ENCODE measurements at regions not wholly inside any gene's neighbourhood (a gene's known extent, or its start where the extent isn't known, plus 50 kb on each side); places are given as distances from the start of the nearest gene placed in this dataset.
"Not testable (repeated sequence)": the region's sequence is repeated elsewhere in the genome, so short reads cannot be mapped to it uniquely, and the experiment has no call there.

DNA sequence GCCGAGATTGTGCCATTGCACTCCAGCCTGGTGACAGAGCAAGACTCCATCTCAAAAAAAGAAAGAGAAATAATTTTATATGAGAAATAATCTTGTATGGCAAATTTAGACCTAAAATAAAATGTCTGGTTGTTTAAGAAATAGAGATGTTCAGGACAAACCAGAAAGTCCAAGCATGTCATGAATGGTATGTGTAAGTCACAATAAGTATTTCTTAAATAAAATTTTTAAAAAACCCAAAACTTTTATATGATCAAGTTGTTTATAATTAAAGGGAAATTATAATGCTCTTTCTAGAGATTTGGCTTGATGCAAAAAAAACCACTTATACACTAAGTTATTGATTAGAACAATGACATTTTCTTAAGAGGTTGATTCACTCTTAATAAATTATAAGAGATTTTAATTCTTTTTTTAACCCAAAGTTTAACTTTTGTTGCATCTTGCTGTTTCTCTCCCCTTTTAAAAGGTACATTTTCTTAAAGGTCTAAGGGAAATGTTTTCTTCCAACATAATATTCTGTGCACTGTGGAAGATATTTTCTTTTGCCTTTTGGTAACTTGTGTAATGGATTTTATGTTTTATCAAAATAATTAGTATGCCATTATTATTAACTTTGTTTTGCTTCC lies 105.7 kb downstream of the RTP4 start:
- H3F3A ChIP-seq (ENCODE audit: low read depth) = no peaks in the 10 kb centered on the region
- H2AFZ ChIP-seq (ENCODE audit: low read length) = no peak overlapping the region
- no peaks in the 10 kb centered on the region for H3K9me2 ChIP-seq (replicated peaks; ENCODE audit: low read depth, low read length)
- H3K9ac ChIP-seq (ENCODE audit: low read depth, low read length, poor library complexity, severe bottlenecking) = no peak overlapping the region
- no peaks in the 10 kb centered on the region for H4K20me1 ChIP-seq (ENCODE audit: insufficient read depth, low read length, poor library complexity, severe bottlenecking)
- TF ChIP-seq, protein P1, sequence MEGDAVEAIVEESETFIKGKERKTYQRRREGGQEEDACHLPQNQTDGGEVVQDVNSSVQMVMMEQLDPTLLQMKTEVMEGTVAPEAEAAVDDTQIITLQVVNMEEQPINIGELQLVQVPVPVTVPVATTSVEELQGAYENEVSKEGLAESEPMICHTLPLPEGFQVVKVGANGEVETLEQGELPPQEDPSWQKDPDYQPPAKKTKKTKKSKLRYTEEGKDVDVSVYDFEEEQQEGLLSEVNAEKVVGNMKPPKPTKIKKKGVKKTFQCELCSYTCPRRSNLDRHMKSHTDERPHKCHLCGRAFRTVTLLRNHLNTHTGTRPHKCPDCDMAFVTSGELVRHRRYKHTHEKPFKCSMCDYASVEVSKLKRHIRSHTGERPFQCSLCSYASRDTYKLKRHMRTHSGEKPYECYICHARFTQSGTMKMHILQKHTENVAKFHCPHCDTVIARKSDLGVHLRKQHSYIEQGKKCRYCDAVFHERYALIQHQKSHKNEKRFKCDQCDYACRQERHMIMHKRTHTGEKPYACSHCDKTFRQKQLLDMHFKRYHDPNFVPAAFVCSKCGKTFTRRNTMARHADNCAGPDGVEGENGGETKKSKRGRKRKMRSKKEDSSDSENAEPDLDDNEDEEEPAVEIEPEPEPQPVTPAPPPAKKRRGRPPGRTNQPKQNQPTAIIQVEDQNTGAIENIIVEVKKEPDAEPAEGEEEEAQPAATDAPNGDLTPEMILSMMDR (conservative IDR thresholded peaks at IDR 0.05; ENCODE audit: low read length) = no peak
- TF ChIP-seq EZH2phosphoT487 (IDR thresholded peaks at IDR 0.05; ENCODE audit: borderline replicate concordance) = no peak
- no peak overlapping the region for H3K4me3 ChIP-seq (ENCODE audit: low read length, poor library complexity, severe bottlenecking)
- no peaks in the 10 kb centered on the region for H3K36me3 ChIP-seq (ENCODE audit: insufficient read depth, low read length)
- no peaks in the 10 kb centered on the region for H3K79me2 ChIP-seq (ENCODE audit: insufficient read depth, low read length)
- no peaks in the 10 kb centered on the region for H3K4me1 ChIP-seq (ENCODE audit: insufficient read depth, low read length, poor library complexity, severe bottlenecking)
- H3K27me3 ChIP-seq (ENCODE audit: insufficient read depth, low read length, poor library complexity, severe bottlenecking) = no peaks in the 10 kb centered on the region
- no peak overlapping the region for H3K4me2 ChIP-seq (ENCODE audit: low read depth, low read length, poor library complexity, severe bottlenecking)
- peaks cover 4% of the 10 kb centered on the region; the same call in 1 of the 2 replicates for H3K9me3 ChIP-seq (ENCODE audit: insufficient read depth, low read depth, low read length)

DNA sequence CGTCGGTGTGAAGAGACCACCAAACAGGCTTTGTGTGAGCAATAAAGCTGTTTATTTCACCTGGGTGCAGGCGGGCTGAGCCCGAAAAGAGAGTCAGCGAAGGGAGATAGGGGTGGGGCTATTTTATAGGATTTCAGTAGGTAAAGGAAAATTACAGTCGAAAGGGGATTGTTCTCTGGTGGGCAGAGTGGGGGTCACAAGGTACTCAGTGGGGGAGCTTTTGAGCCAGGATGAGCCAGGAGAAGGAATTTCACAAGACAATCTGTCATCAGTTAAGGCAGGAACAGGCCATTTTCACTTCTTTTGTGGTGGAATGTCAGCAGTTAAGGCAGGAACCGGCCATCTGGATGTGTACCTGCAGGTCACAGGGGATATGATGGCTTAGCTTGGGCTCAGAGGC lies 98.1 kb downstream of the RTP4 start:
- not testable (repeated sequence) for H3K79me2 ChIP-seq (ENCODE audit: insufficient read depth, low read length); H4K20me1 ChIP-seq (ENCODE audit: insufficient read depth, low read length, poor library complexity, severe bottlenecking); H3K4me1 ChIP-seq (ENCODE audit: insufficient read depth, low read length, poor library complexity, severe bottlenecking); H3K4me2 ChIP-seq (ENCODE audit: low read depth, low read length, poor library complexity, severe bottlenecking); H2AFZ ChIP-seq (ENCODE audit: low read length); H3K9me2 ChIP-seq (replicated peaks; ENCODE audit: low read depth, low read length); H3K4me3 ChIP-seq (ENCODE audit: low read length, poor library complexity, severe bottlenecking); H3K27me3 ChIP-seq (ENCODE audit: insufficient read depth, low read length, poor library complexity, severe bottlenecking); H3F3A ChIP-seq (ENCODE audit: low read depth); H3K9me3 ChIP-seq (ENCODE audit: insufficient read depth, low read depth, low read length); H3K36me3 ChIP-seq (ENCODE audit: insufficient read depth, low read length); H3K9ac ChIP-seq (ENCODE audit: low read depth, low read length, poor library complexity, severe bottlenecking)

DNA sequence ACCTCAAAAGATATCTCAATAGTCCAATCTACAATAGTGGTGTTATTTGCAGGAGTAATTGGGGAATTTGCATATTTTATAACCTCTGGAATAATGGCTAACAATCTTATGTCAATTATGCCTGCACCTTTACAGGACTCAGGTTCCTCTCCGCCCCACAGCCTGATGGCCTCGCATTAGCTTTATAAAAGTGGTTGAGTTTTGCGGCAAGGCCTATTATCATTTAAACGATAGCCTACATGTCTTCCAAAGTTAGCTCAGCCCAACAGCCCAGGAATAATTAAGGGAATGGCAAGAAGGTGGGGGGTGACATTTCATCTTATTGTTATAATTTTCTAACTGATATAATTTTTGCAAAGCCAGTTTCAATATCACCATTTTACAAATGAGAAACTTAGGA lies 97.3 kb downstream of the RTP4 start:
- no peak overlapping the region for H2AFZ ChIP-seq (ENCODE audit: low read length)
- no peaks in the 10 kb centered on the region for H3K9me3 ChIP-seq (ENCODE audit: insufficient read depth, low read depth, low read length)
- no peaks in the 10 kb centered on the region for H3K9me2 ChIP-seq (replicated peaks; ENCODE audit: low read depth, low read length)
- H4K20me1 ChIP-seq (ENCODE audit: insufficient read depth, low read length, poor library complexity, severe bottlenecking) = no peaks in the 10 kb centered on the region
- H3F3A ChIP-seq (ENCODE audit: low read depth) = no peaks in the 10 kb centered on the region
- H3K9ac ChIP-seq (ENCODE audit: low read depth, low read length, poor library complexity, severe bottlenecking) = no peak overlapping the region
- no peaks in the 10 kb centered on the region for H3K79me2 ChIP-seq (ENCODE audit: insufficient read depth, low read length)
- H3K27me3 ChIP-seq (ENCODE audit: insufficient read depth, low read length, poor library complexity, severe bottlenecking) = no peaks in the 10 kb centered on the region
- H3K36me3 ChIP-seq (ENCODE audit: insufficient read depth, low read length) = no peaks in the 10 kb centered on the region
- no peak for TF ChIP-seq EZH2phosphoT487 (IDR thresholded peaks at IDR 0.05; ENCODE audit: borderline replicate concordance)
- TF ChIP-seq, protein P1 (conservative IDR thresholded peaks at IDR 0.05; ENCODE audit: low read length) = no peak
- H3K4me3 ChIP-seq (ENCODE audit: low read length, poor library complexity, severe bottlenecking) = no peak overlapping the region
- no peaks in the 10 kb centered on the region for H3K4me1 ChIP-seq (ENCODE audit: insufficient read depth, low read length, poor library complexity, severe bottlenecking)
- no peak overlapping the region for H3K4me2 ChIP-seq (ENCODE audit: low read depth, low read length, poor library complexity, severe bottlenecking)

DNA sequence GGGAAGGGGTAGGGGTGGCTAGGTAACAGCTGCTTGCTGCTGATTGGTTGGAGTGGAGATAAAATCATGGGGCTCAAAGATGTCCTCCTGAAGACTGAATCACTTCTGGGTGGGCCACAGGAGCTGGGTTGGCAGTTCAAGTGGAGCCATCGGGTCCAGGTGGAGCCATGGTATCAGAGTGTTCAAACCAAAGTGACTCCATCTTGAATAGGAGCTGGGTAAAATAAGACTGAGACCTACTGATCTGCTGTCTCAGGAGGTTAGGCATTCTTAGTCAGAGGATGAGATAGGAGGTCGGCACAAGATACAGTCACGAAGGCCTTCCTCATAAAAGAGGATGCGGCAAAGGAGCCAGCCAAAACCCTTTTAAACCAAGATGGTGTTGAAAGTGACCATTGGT lies 96.5 kb downstream of the RTP4 start:
- Histone ChIP-seq H4K20me1 (ENCODE audit: insufficient read depth, low read length, poor library complexity, severe bottlenecking) (no peaks in the 10 kb centered on the region), H3K27me3 (ENCODE audit: insufficient read depth, low read length, poor library complexity, severe bottlenecking) (no peaks in the 10 kb centered on the region), H3K4me2 (ENCODE audit: low read depth, low read length, poor library complexity, severe bottlenecking) (no peak overlapping the region), H3K9me3 (ENCODE audit: insufficient read depth, low read depth, low read length) (no peaks in the 10 kb centered on the region), H3K9ac (ENCODE audit: low read depth, low read length, poor library complexity, severe bottlenecking) (no peak overlapping the region), H3K4me1 (ENCODE audit: insufficient read depth, low read length, poor library complexity, severe bottlenecking) (no peaks in the 10 kb centered on the region), H3K79me2 (ENCODE audit: insufficient read depth, low read length) (no peaks in the 10 kb centered on the region), H3K9me2 (replicated peaks; ENCODE audit: low read depth, low read length) (no peaks in the 10 kb centered on the region), H2AFZ (ENCODE audit: low read length) (no peak overlapping the region), H3K36me3 (ENCODE audit: insufficient read depth, low read length) (no peaks in the 10 kb centered on the region), H3K4me3 (ENCODE audit: low read length, poor library complexity, severe bottlenecking) (no peak overlapping the region), H3F3A (ENCODE audit: low read depth) (no peaks in the 10 kb centered on the region)
- TF ChIP-seq, protein P1 (conservative IDR thresholded peaks at IDR 0.05; ENCODE audit: low read length) = no peak
- no peak for TF ChIP-seq EZH2phosphoT487 (IDR thresholded peaks at IDR 0.05; ENCODE audit: borderline replicate concordance)

Data from Loucy (cell line).